NB4 (cell line): ENCODE measurements at regions not wholly inside any gene's neighbourhood (a gene's known extent, or its start where the extent isn't known, plus 50 kb on each side); places are given as distances from the start of the nearest gene placed in this dataset.
A peak's percentile ranks its signal among the peaks of the same experiment; 100 is the strongest.

Source experiments
- DNase-seq: peaks from one replicate; pipeline ENCODE4 v3.0.0; 2010; ENCODE audit warnings: low read depth
- H3K4me3 ChIP-seq: one replicate; pipeline ENCODE4 v1.5.1; 2011; ENCODE audit warnings: mild to moderate bottlenecking, low read depth, low read length, moderate library complexity
- CTCF ChIP-seq: IDR thresholded peaks from one replicate; pipeline ENCODE4 v1.5.1; 2012; ENCODE audit warnings: low read depth, low read length
- MAX ChIP-seq: IDR thresholded peaks from 2 replicates; pipeline ENCODE4 v1.6.1; 2011; ENCODE audit warnings: low read depth, low read length
- MYC ChIP-seq: IDR thresholded peaks from 2 replicates; pipeline ENCODE4 v1.6.1; 2011; ENCODE audit warnings: low read depth, low read length
- POLR2A ChIP-seq: IDR thresholded peaks from 2 replicates; pipeline ENCODE4 v1.6.1; 2011; ENCODE audit warnings: mild to moderate bottlenecking; ENCODE audit not compliant: insufficient read length; ENCODE audit errors: extremely low read depth

DNA sequence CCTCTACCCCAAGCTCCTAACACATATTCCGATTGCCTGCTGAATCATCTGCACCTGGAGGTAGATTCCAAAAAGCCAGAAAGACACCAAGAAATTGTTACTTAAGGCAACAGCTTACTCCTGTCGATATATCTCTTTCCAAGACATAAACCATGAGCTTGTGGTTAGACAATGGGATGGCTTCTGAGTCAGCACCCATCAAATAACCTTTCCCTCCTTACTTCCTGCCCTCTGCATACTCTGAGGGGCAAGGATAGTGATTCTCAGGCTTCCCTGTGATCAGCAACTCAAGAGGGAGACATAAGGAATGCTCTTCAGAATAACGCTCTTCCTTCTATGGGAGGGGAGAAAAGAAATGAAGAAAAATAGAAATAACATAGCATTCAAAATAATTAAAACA lies 70.9 kb downstream of the TMEM215 start:
- no peak for DNase-seq
- no peak overlapping the region for H3K4me3 ChIP-seq
- TF ChIP-seq MAX = no peak
- no peak for TF ChIP-seq POLR2A
- no peak for TF ChIP-seq CTCF
- TF ChIP-seq MYC = no peak

GRCh38 chr9:32855752-32856151 lies 72.4 kb downstream of the TMEM215 start:
- TF ChIP-seq POLR2A = no peak
- TF ChIP-seq MAX = no peak
- no peak for TF ChIP-seq MYC
- TF ChIP-seq CTCF = no peak
- no peak for DNase-seq

GRCh38 chr9:32863291-32863690 lies 80.0 kb downstream of the TMEM215 start:
- DNase-seq = no peak
- no peak overlapping the region for H3K4me3 ChIP-seq
- TF ChIP-seq MYC (no peak), CTCF (no peak), MAX (no peak), POLR2A (no peak)

More at GRCh38 chr9:32855752-32856151, 72.4 kb downstream of the TMEM215 start:
- H3K4me3 ChIP-seq = no peak overlapping the region

GRCh38 chr9:32864971-32865370 lies 81.6 kb downstream of the TMEM215 start:
- TF ChIP-seq MYC (no peak), CTCF (no peak), POLR2A (no peak), MAX (no peak)
- DNase-seq = no peak
- H3K4me3 ChIP-seq = no peak overlapping the region

GRCh38 chr9:32866273-32866672 lies 82.9 kb downstream of the TMEM215 start:
- TF ChIP-seq MYC = no peak
- TF ChIP-seq POLR2A = no peak
- no peak for TF ChIP-seq CTCF
- DNase-seq = peak; percentile 35
- H3K4me3 ChIP-seq = no peak overlapping the region

DNA sequence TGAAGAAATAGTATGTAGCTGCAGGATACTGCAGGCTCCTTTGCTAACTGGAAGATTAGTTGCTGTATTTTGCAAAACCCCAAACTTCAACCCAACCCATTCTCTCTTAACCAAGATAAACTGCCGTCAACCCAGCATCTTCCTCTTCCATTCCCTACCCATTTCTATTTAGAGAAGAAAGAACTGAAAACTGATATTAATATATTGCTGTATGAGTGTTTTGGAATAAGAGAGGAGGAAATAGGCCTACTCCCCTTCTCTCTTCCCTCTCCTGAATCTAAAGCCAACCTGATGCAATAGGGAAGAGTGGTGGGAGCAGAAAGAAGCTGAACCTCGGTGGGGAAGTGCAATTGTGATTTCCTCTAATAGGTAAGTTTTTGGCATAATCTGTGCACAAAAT lies 83.7 kb downstream of the TMEM215 start:
- H3K4me3 ChIP-seq = no peak overlapping the region
- DNase-seq = no peak
- TF ChIP-seq POLR2A = no peak
- TF ChIP-seq CTCF = no peak
- TF ChIP-seq MYC = no peak
- no peak for TF ChIP-seq MAX
